ENCODE measurements at regions not wholly inside any gene's neighbourhood (a gene's known extent, or its start where the extent isn't known, plus 50 kb on each side); places are given as distances from the start of the nearest gene placed in this dataset.

DNA sequence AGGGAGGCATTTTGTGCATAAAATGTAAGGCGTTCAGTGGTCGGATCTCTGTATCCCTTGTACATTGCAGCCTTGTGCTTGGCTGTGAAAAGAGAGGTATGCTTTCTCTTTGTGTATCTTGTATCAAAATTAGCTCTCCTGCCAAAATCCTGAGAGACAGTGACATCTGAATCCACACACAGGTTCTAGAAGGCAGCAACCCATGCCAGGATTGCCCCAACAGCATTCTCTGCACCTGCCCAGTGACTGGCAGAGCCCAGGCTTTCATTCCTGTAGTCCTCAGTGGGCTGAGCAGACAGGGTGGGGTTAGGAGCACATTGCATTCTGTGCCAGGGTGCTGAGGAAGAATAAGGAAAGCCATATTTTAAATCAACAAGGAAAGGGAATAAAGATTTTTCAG is 740.3 kb upstream of the RAB6C start:
- H3K4me3 ChIP-seq (ENCODE audit: low read depth, low read length), result no peak overlapping the region

DNA sequence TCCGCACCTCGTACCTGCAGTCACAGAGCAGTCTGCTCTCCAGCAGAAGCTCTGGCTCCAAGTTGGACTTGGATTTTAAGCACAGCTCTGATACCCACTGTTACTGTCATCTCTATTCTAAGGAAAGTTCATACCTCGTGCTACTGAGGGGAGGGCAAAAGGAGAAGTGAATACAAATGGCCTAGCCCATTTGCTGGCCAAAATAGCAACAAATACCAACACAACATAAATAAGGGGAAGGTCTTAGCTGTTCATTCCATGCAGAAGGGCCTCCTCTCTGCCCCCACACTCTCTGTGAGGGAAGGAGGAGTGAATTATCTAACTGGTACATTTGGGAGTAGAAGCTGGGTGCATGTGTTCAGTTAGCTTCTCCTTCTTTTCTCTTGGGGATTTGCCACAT is 739.4 kb upstream of the RAB6C start:
- TF ChIP-seq, protein P1, sequence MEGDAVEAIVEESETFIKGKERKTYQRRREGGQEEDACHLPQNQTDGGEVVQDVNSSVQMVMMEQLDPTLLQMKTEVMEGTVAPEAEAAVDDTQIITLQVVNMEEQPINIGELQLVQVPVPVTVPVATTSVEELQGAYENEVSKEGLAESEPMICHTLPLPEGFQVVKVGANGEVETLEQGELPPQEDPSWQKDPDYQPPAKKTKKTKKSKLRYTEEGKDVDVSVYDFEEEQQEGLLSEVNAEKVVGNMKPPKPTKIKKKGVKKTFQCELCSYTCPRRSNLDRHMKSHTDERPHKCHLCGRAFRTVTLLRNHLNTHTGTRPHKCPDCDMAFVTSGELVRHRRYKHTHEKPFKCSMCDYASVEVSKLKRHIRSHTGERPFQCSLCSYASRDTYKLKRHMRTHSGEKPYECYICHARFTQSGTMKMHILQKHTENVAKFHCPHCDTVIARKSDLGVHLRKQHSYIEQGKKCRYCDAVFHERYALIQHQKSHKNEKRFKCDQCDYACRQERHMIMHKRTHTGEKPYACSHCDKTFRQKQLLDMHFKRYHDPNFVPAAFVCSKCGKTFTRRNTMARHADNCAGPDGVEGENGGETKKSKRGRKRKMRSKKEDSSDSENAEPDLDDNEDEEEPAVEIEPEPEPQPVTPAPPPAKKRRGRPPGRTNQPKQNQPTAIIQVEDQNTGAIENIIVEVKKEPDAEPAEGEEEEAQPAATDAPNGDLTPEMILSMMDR (IDR thresholded peaks at IDR 0.05; ENCODE audit: low read depth, low read length), result no peak
- H3K27me3 ChIP-seq, result no peaks in the 10 kb centered on the region
- no peaks in the 10 kb centered on the region for H3K4me1 ChIP-seq
- no peak overlapping the region for H3K4me3 ChIP-seq (ENCODE audit: low read depth, low read length)
- DNase-seq, result no peak
- H3K9me3 ChIP-seq, result no peaks in the 10 kb centered on the region
- no peaks in the 10 kb centered on the region for H3K36me3 ChIP-seq

More for the DNA sequence above, 740.3 kb upstream of the RAB6C start:
- H3K9me3 ChIP-seq, result no peaks in the 10 kb centered on the region
- TF ChIP-seq, protein P1 (IDR thresholded peaks at IDR 0.05; ENCODE audit: low read depth, low read length), result no peak
- H3K36me3 ChIP-seq, result no peaks in the 10 kb centered on the region
- H3K4me1 ChIP-seq, result no peaks in the 10 kb centered on the region
- DNase-seq, result no peak
- no peaks in the 10 kb centered on the region for H3K27me3 ChIP-seq

DNA sequence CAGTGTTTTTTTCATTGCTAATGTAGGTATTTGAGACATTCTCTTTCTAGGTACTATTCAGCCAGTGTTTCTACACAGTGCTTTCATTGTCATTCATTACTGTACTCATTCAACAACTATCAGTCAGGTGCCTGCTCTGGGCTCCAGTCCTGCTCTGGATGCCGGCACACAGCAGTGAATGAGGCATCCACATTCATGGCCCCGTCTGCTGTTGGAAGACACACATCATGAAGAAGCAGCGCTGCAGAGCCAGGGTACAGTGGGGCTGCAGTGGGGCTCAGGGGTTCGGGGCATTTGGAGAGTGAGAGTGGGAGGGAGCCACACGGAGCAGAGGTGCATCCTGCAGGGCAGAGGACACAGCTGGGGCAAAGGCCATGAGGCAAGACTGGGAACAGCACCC is 737.2 kb upstream of the RAB6C start:
- H3K9me3 ChIP-seq, result no peaks in the 10 kb centered on the region
- no peak for DNase-seq
- no peak overlapping the region for H3K4me3 ChIP-seq (ENCODE audit: low read depth, low read length)
- no peaks in the 10 kb centered on the region for H3K36me3 ChIP-seq
- no peaks in the 10 kb centered on the region for H3K4me1 ChIP-seq
- H3K27me3 ChIP-seq, result no peaks in the 10 kb centered on the region
- TF ChIP-seq, protein P1 (IDR thresholded peaks at IDR 0.05; ENCODE audit: low read depth, low read length), result no peak

GRCh38 chr2:129247751-129248150 is 731.7 kb upstream of the RAB6C start:
- Histone ChIP-seq H3K4me3 (ENCODE audit: low read depth, low read length) (no peak overlapping the region), H3K36me3 (no peaks in the 10 kb centered on the region), H3K27me3 (no peaks in the 10 kb centered on the region), H3K9me3 (no peaks in the 10 kb centered on the region), H3K4me1 (no peaks in the 10 kb centered on the region)
- DNase-seq, result no peak
- TF ChIP-seq, protein P1 (IDR thresholded peaks at IDR 0.05; ENCODE audit: low read depth, low read length), result no peak

GRCh38 chr2:129248198-129248597 is 731.3 kb upstream of the RAB6C start:
- no peak for DNase-seq
- Histone ChIP-seq H3K36me3 (no peaks in the 10 kb centered on the region), H3K4me1 (no peaks in the 10 kb centered on the region), H3K9me3 (no peaks in the 10 kb centered on the region), H3K4me3 (ENCODE audit: low read depth, low read length) (no peak overlapping the region), H3K27me3 (no peaks in the 10 kb centered on the region)
- TF ChIP-seq, protein P1 (IDR thresholded peaks at IDR 0.05; ENCODE audit: low read depth, low read length), result no peak

DNA sequence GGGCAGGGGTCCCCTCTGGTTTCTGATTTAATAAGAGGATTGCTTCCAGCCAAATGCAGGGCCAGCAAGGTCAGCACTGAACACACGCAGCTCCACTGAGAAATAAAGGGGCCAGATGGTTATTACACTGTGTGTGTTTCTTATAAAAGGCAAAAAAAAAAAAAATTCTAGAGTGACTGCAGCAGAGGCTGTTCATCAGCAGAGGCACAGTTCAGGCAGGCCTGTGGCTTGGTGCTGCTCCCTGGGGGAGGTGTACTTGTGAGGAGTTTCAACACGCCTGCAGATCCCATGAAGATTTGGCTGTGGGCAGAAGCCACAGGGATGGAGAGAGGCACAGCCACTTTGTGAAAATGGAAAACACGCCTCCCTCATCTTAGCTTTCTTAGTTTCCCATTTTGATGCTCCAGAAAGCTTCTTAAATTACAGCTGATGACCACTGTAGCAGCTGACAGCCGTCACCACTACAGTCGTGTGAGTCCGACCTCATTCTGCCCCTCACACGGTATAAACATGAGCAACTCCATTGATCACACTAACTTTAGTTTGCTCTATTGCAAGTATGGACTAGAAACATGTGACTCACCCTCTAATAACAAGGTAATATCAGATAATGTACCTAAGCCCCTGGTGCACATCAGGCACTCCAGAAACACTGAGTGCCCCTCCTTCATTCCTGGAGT is 726.5 kb upstream of the RAB6C start:
- H3K36me3 ChIP-seq, result no peaks in the 10 kb centered on the region
- H3K27me3 ChIP-seq, result no peaks in the 10 kb centered on the region
- no peak overlapping the region for H3K4me3 ChIP-seq (ENCODE audit: low read depth, low read length)
- no peak for DNase-seq
- no peaks in the 10 kb centered on the region for H3K4me1 ChIP-seq
- TF ChIP-seq, protein P1 (IDR thresholded peaks at IDR 0.05; ENCODE audit: low read depth, low read length), result no peak
- no peaks in the 10 kb centered on the region for H3K9me3 ChIP-seq
